Astrocyte (in vitro differentiated cells and primary cell): ENCODE measurements at regions not wholly inside any gene's neighbourhood (a gene's known extent, or its start where the extent isn't known, plus 50 kb on each side); places are given as distances from the start of the nearest gene placed in this dataset.

Experiments used
- DNase-seq: peaks from one replicate; pipeline ENCODE4 v3.0.0-alpha.2; 2010; ENCODE audit warnings: low read depth
- FAIRE-seq: peaks from 2 replicates; lab custom pipeline; 2011; peaks lifted over from hg19 to GRCh38; lab: Jason Lieb, UNC
- H2AFZ ChIP-seq: 2 replicates; pipeline ENCODE4 v1.6.0; 2012; ENCODE audit warnings: low read depth, low read length, inconsistent platforms
- H3K27ac ChIP-seq: 2 replicates; pipeline ENCODE4 v1.5.1; 2011; ENCODE audit warnings: low read depth, low read length, inconsistent platforms
- H3K27me3 ChIP-seq: 2 replicates; pipeline ENCODE4 v1.6.0; 2011; ENCODE audit warnings: low read length, inconsistent platforms; ENCODE audit not compliant: insufficient read depth
- H3K36me3 ChIP-seq: 2 replicates; pipeline ENCODE4 v1.5.1; 2011; ENCODE audit warnings: low read length, inconsistent platforms; ENCODE audit not compliant: insufficient read depth
- H3K4me1 ChIP-seq: 2 replicates; pipeline ENCODE4 v1.5.1; 2011; ENCODE audit warnings: low read length, inconsistent platforms; ENCODE audit not compliant: insufficient read depth
- H3K4me2 ChIP-seq: 2 replicates; pipeline ENCODE4 v1.6.0; 2012; ENCODE audit warnings: low read length, inconsistent platforms
- H3K4me3 ChIP-seq: 2 replicates; pipeline ENCODE4 v1.5.1; 2011; ENCODE audit warnings: low read depth, mild to moderate bottlenecking, low read length, inconsistent platforms; ENCODE audit not compliant: insufficient read depth
- H3K79me2 ChIP-seq: 2 replicates; pipeline ENCODE4 v1.6.0; 2012; ENCODE audit warnings: mild to moderate bottlenecking, low read length, inconsistent platforms; ENCODE audit not compliant: insufficient read depth
- H3K9ac ChIP-seq: 2 replicates; pipeline ENCODE4 v1.6.0; 2012; ENCODE audit warnings: mild to moderate bottlenecking, low read length, inconsistent platforms
- H3K9me3 ChIP-seq: 2 replicates; pipeline ENCODE4 v1.5.1; 2012; ENCODE audit warnings: low read depth, mild to moderate bottlenecking, low read length, inconsistent platforms; ENCODE audit not compliant: insufficient read depth
- H4K20me1 ChIP-seq: 2 replicates; pipeline ENCODE4 v1.6.0; 2012; ENCODE audit warnings: low read length, inconsistent platforms; ENCODE audit not compliant: insufficient read depth
- H3K27ac Mint-ChIP-seq: one replicate; pipeline ENCODE4 v1.8.0; 2021; ENCODE audit warnings: mild to moderate bottlenecking, mixed read lengths; ENCODE audit not compliant: unreplicated experiment
- H3K27me3 Mint-ChIP-seq: one replicate; pipeline ENCODE4 v1.8.0; 2021; ENCODE audit warnings: low read depth, mixed read lengths; ENCODE audit not compliant: unreplicated experiment
- H3K36me3 Mint-ChIP-seq: one replicate; pipeline ENCODE4 v1.8.0; 2021; ENCODE audit warnings: low read depth, mixed read lengths; ENCODE audit not compliant: unreplicated experiment
- H3K4me1 Mint-ChIP-seq: one replicate; pipeline ENCODE4 v1.8.0; 2021; ENCODE audit warnings: low read depth, mixed read lengths; ENCODE audit not compliant: unreplicated experiment
- H3K4me3 Mint-ChIP-seq: one replicate; pipeline ENCODE4 v1.8.0; 2021; ENCODE audit warnings: mild to moderate bottlenecking, moderate library complexity, mixed read lengths; ENCODE audit not compliant: unreplicated experiment
- H3K9me3 Mint-ChIP-seq: one replicate; pipeline ENCODE4 v1.8.0; 2021; ENCODE audit warnings: mild to moderate bottlenecking, mixed read lengths; ENCODE audit not compliant: unreplicated experiment
- CTCF ChIP-seq: IDR thresholded peaks from 2 replicates; pipeline ENCODE4 v1.5.1; 2011; ENCODE audit warnings: low read depth, mild to moderate bottlenecking, inconsistent platforms, low read length, moderate library complexity; ENCODE audit not compliant: insufficient read depth
- EZH2 ChIP-seq: IDR thresholded peaks from 2 replicates; pipeline ENCODE4 v1.6.1; 2012; ENCODE audit warnings: mild to moderate bottlenecking, low read length, inconsistent platforms; ENCODE audit not compliant: insufficient read depth

GRCh38 chr1:242802973-242803372, 278.5 kb upstream of the PLD5 start:
- no peaks in the 10 kb centered on the region for H3K4me1 Mint-ChIP-seq
- no peaks in the 10 kb centered on the region for H3K9me3 ChIP-seq
- no peaks in the 10 kb centered on the region for H3K27me3 ChIP-seq
- H3K9ac ChIP-seq, result no peak overlapping the region
- no peaks in the 10 kb centered on the region for H3K9me3 Mint-ChIP-seq
- no peak overlapping the region for H3K4me3 ChIP-seq
- H3K36me3 ChIP-seq, result no peaks in the 10 kb centered on the region
- no peak overlapping the region for H3K4me2 ChIP-seq
- H3K36me3 Mint-ChIP-seq, result no peaks in the 10 kb centered on the region
- peaks cover 2% of the 10 kb centered on the region for H3K27me3 Mint-ChIP-seq
- no peak overlapping the region for H3K27ac Mint-ChIP-seq
- no peaks in the 10 kb centered on the region for H4K20me1 ChIP-seq
- no peak overlapping the region for H2AFZ ChIP-seq
- TF ChIP-seq CTCF, result no peak
- no peak for TF ChIP-seq EZH2
- H3K79me2 ChIP-seq, result no peaks in the 10 kb centered on the region
- H3K27ac ChIP-seq, result no peak overlapping the region
- DNase-seq (no peak), FAIRE-seq (no peak)
- no peaks in the 10 kb centered on the region for H3K4me1 ChIP-seq
- H3K4me3 Mint-ChIP-seq, result no peak overlapping the region

DNA sequence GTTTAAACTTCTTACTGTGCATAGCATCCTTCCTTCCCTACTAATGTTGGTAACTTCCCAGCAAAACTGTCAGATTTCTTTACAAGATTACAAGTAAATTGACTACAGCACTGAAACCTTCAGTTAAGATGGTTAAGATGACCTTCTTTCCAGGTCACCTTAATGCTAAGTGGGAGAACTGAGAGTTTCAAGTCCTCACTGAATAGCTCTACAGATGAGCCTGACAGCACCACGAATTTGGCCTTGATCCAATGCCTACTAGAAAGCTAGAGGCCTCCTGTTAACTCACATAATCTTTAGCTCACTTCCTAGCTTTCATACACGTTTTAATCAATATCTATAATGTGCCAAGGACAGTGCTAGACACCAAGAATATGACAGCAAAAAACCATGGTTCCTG, 276.0 kb upstream of the PLD5 start:
- Histone ChIP-seq H3K36me3 (no peaks in the 10 kb centered on the region), H3K4me1 (no peaks in the 10 kb centered on the region), H4K20me1 (no peaks in the 10 kb centered on the region), H3K27me3 (no peaks in the 10 kb centered on the region), H3K9ac (no peak overlapping the region), H2AFZ (no peak overlapping the region), H3K9me3 (no peaks in the 10 kb centered on the region), H3K4me3 (no peak overlapping the region), H3K79me2 (no peaks in the 10 kb centered on the region), H3K27ac (no peak overlapping the region), H3K4me2 (no peak overlapping the region)
- TF ChIP-seq CTCF (no peak), EZH2 (no peak)
- Mint-ChIP-seq H3K4me1 (no peaks in the 10 kb centered on the region), H3K9me3 (no peaks in the 10 kb centered on the region), H3K27me3 (peaks cover 2% of the 10 kb centered on the region), H3K36me3 (no peaks in the 10 kb centered on the region), H3K27ac (no peak overlapping the region), H3K4me3 (no peak overlapping the region)
- DNase-seq (no peak), FAIRE-seq (no peak)

GRCh38 chr1:242797856-242798255, 273.4 kb upstream of the PLD5 start:
- Mint-ChIP-seq H3K9me3 (no peaks in the 10 kb centered on the region), H3K27me3 (peaks cover 2% of the 10 kb centered on the region), H3K27ac (no peak overlapping the region), H3K4me3 (no peak overlapping the region), H3K4me1 (no peaks in the 10 kb centered on the region), H3K36me3 (no peaks in the 10 kb centered on the region)
- Histone ChIP-seq H3K79me2 (no peaks in the 10 kb centered on the region), H2AFZ (no peak overlapping the region), H3K9me3 (no peaks in the 10 kb centered on the region), H3K4me1 (no peaks in the 10 kb centered on the region), H3K27me3 (no peaks in the 10 kb centered on the region), H3K27ac (no peak overlapping the region), H4K20me1 (no peaks in the 10 kb centered on the region), H3K4me2 (no peak overlapping the region), H3K9ac (no peak overlapping the region), H3K36me3 (no peaks in the 10 kb centered on the region), H3K4me3 (no peak overlapping the region)
- FAIRE-seq (no peak), DNase-seq (no peak)
- TF ChIP-seq EZH2 (no peak), CTCF (no peak)
